ENCODE measurements at regions not wholly inside any gene's neighbourhood (a gene's known extent, or its start where the extent isn't known, plus 50 kb on each side); places are given as distances from the start of the nearest gene placed in this dataset.

- H3K4me1 ChIP-seq (ENCODE audit: insufficient read depth, poor library complexity, severe bottlenecking), result no peaks in the 10 kb centered on the region
- no peak overlapping the region for H3K4me3 ChIP-seq (ENCODE audit: severe bottlenecking)
- H3K27me3 ChIP-seq (ENCODE audit: insufficient read depth, poor library complexity, severe bottlenecking), result no peaks in the 10 kb centered on the region
- H3K27ac ChIP-seq (ENCODE audit: poor library complexity, severe bottlenecking), result no peak overlapping the region
- TF ChIP-seq CTCF (IDR thresholded peaks at IDR 0.05; ENCODE audit: poor library complexity, severe bottlenecking), result no peak
- no peak for DNase-seq (ENCODE audit: low spot score)
- no peaks in the 10 kb centered on the region for H3K9me3 ChIP-seq (ENCODE audit: severe bottlenecking)
- no peaks in the 10 kb centered on the region for H3K36me3 ChIP-seq (ENCODE audit: low read depth)
- ATAC-seq (ENCODE audit: low read depth), result no peak
Measured at GRCh38 chr11:134662629-134663360, 250.8 kb upstream of the B3GAT1 start.

GRCh38 chr11:134661660-134662059, 249.6 kb upstream of the B3GAT1 start:
- DNase-seq (ENCODE audit: low spot score), result no peak
- Histone ChIP-seq H3K4me3 (ENCODE audit: severe bottlenecking) (no peak overlapping the region), H3K27me3 (ENCODE audit: insufficient read depth, poor library complexity, severe bottlenecking) (no peaks in the 10 kb centered on the region), H3K4me1 (ENCODE audit: insufficient read depth, poor library complexity, severe bottlenecking) (no peaks in the 10 kb centered on the region), H3K36me3 (ENCODE audit: low read depth) (no peaks in the 10 kb centered on the region), H3K9me3 (ENCODE audit: severe bottlenecking) (no peaks in the 10 kb centered on the region), H3K27ac (ENCODE audit: poor library complexity, severe bottlenecking) (no peak overlapping the region)
- no peak for TF ChIP-seq CTCF (IDR thresholded peaks at IDR 0.05; ENCODE audit: poor library complexity, severe bottlenecking)
- no peak for ATAC-seq (ENCODE audit: low read depth)

GRCh38 chr11:134660416-134660815, 248.4 kb upstream of the B3GAT1 start:
- Histone ChIP-seq H3K27ac (ENCODE audit: poor library complexity, severe bottlenecking) (no peak overlapping the region), H3K4me1 (ENCODE audit: insufficient read depth, poor library complexity, severe bottlenecking) (no peaks in the 10 kb centered on the region), H3K36me3 (ENCODE audit: low read depth) (no peaks in the 10 kb centered on the region), H3K27me3 (ENCODE audit: insufficient read depth, poor library complexity, severe bottlenecking) (no peaks in the 10 kb centered on the region), H3K4me3 (ENCODE audit: severe bottlenecking) (no peak overlapping the region), H3K9me3 (ENCODE audit: severe bottlenecking) (no peaks in the 10 kb centered on the region)
- no peak for ATAC-seq (ENCODE audit: low read depth)
- no peak for TF ChIP-seq CTCF (IDR thresholded peaks at IDR 0.05; ENCODE audit: poor library complexity, severe bottlenecking)
- no peak for DNase-seq (ENCODE audit: low spot score)

- H3K4me1 ChIP-seq (ENCODE audit: insufficient read depth, poor library complexity, severe bottlenecking), result no peaks in the 10 kb centered on the region
- H3K27ac ChIP-seq (ENCODE audit: poor library complexity, severe bottlenecking), result no peak overlapping the region
- no peak overlapping the region for H3K4me3 ChIP-seq (ENCODE audit: severe bottlenecking)
- H3K9me3 ChIP-seq (ENCODE audit: severe bottlenecking), result no peaks in the 10 kb centered on the region
- no peaks in the 10 kb centered on the region for H3K36me3 ChIP-seq (ENCODE audit: low read depth)
- ATAC-seq (ENCODE audit: low read depth), result no peak
- H3K27me3 ChIP-seq (ENCODE audit: insufficient read depth, poor library complexity, severe bottlenecking), result no peaks in the 10 kb centered on the region
- no peak for DNase-seq (ENCODE audit: low spot score)
- TF ChIP-seq CTCF (IDR thresholded peaks at IDR 0.05; ENCODE audit: poor library complexity, severe bottlenecking), result no peak
Measured at GRCh38 chr11:134659882-134660281, 247.8 kb upstream of the B3GAT1 start.

- no peak for DNase-seq (ENCODE audit: low spot score)
- Histone ChIP-seq H3K4me1 (ENCODE audit: insufficient read depth, poor library complexity, severe bottlenecking) (no peaks in the 10 kb centered on the region), H3K4me3 (ENCODE audit: severe bottlenecking) (no peak overlapping the region), H3K27ac (ENCODE audit: poor library complexity, severe bottlenecking) (no peak overlapping the region), H3K27me3 (ENCODE audit: insufficient read depth, poor library complexity, severe bottlenecking) (no peaks in the 10 kb centered on the region), H3K9me3 (ENCODE audit: severe bottlenecking) (no peaks in the 10 kb centered on the region), H3K36me3 (ENCODE audit: low read depth) (no peaks in the 10 kb centered on the region)
- TF ChIP-seq CTCF (IDR thresholded peaks at IDR 0.05; ENCODE audit: poor library complexity, severe bottlenecking), result no peak
- no peak for ATAC-seq (ENCODE audit: low read depth)
Measured at GRCh38 chr11:134658481-134659225, 246.6 kb upstream of the B3GAT1 start.
